Kidney (tissue), 13 donors: ENCODE measurements at regions not wholly inside any gene's neighbourhood (a gene's known extent, or its start where the extent isn't known, plus 50 kb on each side); places are given as distances from the start of the nearest gene placed in this dataset.

Experiments
- DNase-seq, 5 donors: peaks; one replicate each; pipeline ENCODE4 v3.0.0-alpha.2; 2013 to 2020
- FAIRE-seq: peaks from 2 replicates; lab custom pipeline; 2012; peaks lifted over from hg19 to GRCh38; lab: Jason Lieb, UNC
- H3K27ac ChIP-seq, 2 donors: one replicate each; pipeline ENCODE4 v1.7.0; 2013; ENCODE audit warnings: low read depth in 2 of 2, low read length in 2 of 2, inconsistent platforms in 1 of 2
- H3K27me3 ChIP-seq: one replicate; pipeline ENCODE4 v1.7.1; 2013; ENCODE audit warnings: low read length, inconsistent platforms; ENCODE audit not compliant: control insufficient read depth, insufficient read depth
- H3K36me3 ChIP-seq, 3 donors: one replicate each; pipeline versions ENCODE4 v1.7.0 to v1.7.1; 2013; ENCODE audit warnings: low read length in 3 of 3, control low read depth in 1 of 3, inconsistent platforms in 1 of 3; ENCODE audit not compliant: insufficient read depth in 3 of 3, control insufficient read depth in 2 of 3
- H3K4me1 ChIP-seq, 3 donors: one replicate each; pipeline versions ENCODE4 v1.7.0 to v1.7.1; 2013; ENCODE audit warnings: low read length in 3 of 3, inconsistent platforms in 1 of 3, low read depth in 1 of 3; ENCODE audit not compliant: control insufficient read depth in 2 of 3, insufficient read depth in 2 of 3
- H3K4me3 ChIP-seq, 3 donors: one replicate each; pipeline versions ENCODE4 v1.7.0 to v1.8.1; 2013; ENCODE audit warnings: low read length in 3 of 3, control low read depth in 1 of 3, inconsistent platforms in 1 of 3
- H3K9ac ChIP-seq, 3 donors: one replicate each; pipeline versions ENCODE4 v1.7.0 to v1.7.1; 2013; ENCODE audit warnings: low read length in 3 of 3, control low read depth in 1 of 3, inconsistent platforms in 1 of 3
- H3K9me3 ChIP-seq, 3 donors: one replicate each; pipeline versions ENCODE4 v1.7.0 to v1.7.1; 2013; ENCODE audit warnings: low read length in 3 of 3, control low read depth in 1 of 3, inconsistent platforms in 1 of 3; ENCODE audit not compliant: control insufficient read depth in 2 of 3, insufficient read depth in 1 of 3
- intact Hi-C: fragments of 100-400 bp; cut with DNase I; formaldehyde crosslinking; loops from one replicate; pipeline ENCODE4 v1.11.1; 2022
- TF ChIP-seq, protein P1 (sequence below): IDR thresholded peaks from 3 replicates; pipeline ENCODE4 v1.5.1; 2012; ENCODE audit warnings: mild to moderate bottlenecking, moderate library complexity, borderline replicate concordance; ENCODE audit not compliant: insufficient read depth; ENCODE audit errors: extremely low read depth
- donor health status: control.
- donor health status: control.
- donor health status: control.
- donor health status: control.
- donor health status: control.
- donor health status: DM: yes; HTN: yes; CAD: no.
- donor health status: Normal renal cell carcinoma (clear cell type).

DNA sequence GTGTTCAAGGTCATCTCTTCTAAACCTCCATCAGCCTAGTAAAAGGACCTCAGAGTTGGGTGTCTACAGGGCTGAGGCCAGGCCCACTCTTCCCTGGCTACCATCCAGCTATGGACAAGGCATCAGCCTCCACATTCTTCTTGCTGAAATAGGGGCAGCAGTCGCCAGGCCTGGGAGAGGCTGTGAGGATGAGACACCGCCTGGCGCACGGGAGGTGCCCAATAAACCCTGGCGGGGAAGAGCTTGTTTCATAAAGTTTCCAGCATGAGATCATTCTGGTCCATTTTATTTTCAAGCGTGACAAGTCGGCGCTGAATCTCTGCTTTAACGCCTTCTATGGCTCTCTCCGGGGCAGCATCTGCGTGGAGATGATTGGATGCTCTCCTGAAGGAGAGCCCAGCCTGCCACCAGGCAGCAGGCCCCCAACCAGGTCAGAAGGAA, 153.4 kb downstream of the OLFM1 start:
- no peaks in the 10 kb centered on the region for H3K27me3 ChIP-seq
- H3K4me3 ChIP-seq, result no peak overlapping the region
- no peaks in the 10 kb centered on the region for H3K9me3 ChIP-seq
- TF ChIP-seq, protein P1, sequence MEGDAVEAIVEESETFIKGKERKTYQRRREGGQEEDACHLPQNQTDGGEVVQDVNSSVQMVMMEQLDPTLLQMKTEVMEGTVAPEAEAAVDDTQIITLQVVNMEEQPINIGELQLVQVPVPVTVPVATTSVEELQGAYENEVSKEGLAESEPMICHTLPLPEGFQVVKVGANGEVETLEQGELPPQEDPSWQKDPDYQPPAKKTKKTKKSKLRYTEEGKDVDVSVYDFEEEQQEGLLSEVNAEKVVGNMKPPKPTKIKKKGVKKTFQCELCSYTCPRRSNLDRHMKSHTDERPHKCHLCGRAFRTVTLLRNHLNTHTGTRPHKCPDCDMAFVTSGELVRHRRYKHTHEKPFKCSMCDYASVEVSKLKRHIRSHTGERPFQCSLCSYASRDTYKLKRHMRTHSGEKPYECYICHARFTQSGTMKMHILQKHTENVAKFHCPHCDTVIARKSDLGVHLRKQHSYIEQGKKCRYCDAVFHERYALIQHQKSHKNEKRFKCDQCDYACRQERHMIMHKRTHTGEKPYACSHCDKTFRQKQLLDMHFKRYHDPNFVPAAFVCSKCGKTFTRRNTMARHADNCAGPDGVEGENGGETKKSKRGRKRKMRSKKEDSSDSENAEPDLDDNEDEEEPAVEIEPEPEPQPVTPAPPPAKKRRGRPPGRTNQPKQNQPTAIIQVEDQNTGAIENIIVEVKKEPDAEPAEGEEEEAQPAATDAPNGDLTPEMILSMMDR, result no peak
- intact Hi-C loops, result no loop called here
- H3K4me1 ChIP-seq, result no peaks in the 10 kb centered on the region
- FAIRE-seq (no peak), DNase-seq (peak in 1 of 5 donors; percentile 41)
- no peaks in the 10 kb centered on the region for H3K36me3 ChIP-seq
- H3K27ac ChIP-seq, result no peak overlapping the region
- H3K9ac ChIP-seq, result no peak overlapping the region

DNA sequence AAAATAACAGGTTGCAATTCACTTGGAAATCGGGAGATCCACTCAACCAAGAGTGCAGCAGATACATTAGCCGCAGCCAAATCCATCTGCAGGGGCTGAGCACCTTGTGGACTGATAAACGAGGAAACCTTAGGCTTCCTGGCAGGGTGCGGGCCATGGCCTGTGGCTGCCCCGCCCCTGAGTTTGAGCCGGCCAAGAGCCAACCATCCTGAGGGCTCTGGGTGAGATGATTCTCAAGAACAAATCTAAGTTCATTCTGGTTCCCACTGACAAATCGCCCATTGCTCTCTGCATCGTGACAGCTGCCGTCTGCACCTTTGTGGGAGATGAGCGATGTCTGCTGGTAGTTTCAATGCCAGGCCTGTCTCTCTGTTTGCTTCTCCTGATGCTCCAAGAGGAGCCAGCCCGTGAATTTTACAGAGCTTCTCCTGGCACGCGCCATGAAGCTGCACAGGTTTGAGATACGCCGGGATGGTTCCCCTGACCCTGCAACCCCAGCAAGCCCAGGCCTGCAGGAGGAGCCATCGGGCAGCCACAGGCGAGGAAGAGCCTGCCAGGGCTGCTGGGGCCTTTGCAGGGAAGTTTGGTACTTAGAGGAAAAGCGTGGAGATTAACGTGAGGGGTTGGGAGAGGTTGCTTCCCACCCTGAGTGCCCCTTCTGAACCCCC, 154.0 kb downstream of the OLFM1 start:
- H3K4me3 ChIP-seq, result no peak overlapping the region
- H3K9ac ChIP-seq, result no peak overlapping the region
- TF ChIP-seq, protein P1, result no peak
- no peak overlapping the region for H3K27ac ChIP-seq
- no peaks in the 10 kb centered on the region for H3K27me3 ChIP-seq
- no peaks in the 10 kb centered on the region for H3K4me1 ChIP-seq
- FAIRE-seq, result no peak
- no peaks in the 10 kb centered on the region for H3K9me3 ChIP-seq
- H3K36me3 ChIP-seq, result no peaks in the 10 kb centered on the region
- intact Hi-C loops, result no loop called here
- peak in 1 of 5 donors; percentile 41 for DNase-seq

GRCh38 chr9:135242049-135242396, 154.6 kb downstream of the OLFM1 start:
- FAIRE-seq (no peak), DNase-seq (peak in 1 of 5 donors; percentile 54)
- Histone ChIP-seq H3K27me3 (no peaks in the 10 kb centered on the region), H3K4me1 (no peaks in the 10 kb centered on the region), H3K4me3 (no peak overlapping the region), H3K36me3 (no peaks in the 10 kb centered on the region), H3K27ac (no peak overlapping the region), H3K9me3 (no peaks in the 10 kb centered on the region), H3K9ac (no peak overlapping the region)
- intact Hi-C loops, result no loop called here
- TF ChIP-seq, protein P1, result no peak

DNA sequence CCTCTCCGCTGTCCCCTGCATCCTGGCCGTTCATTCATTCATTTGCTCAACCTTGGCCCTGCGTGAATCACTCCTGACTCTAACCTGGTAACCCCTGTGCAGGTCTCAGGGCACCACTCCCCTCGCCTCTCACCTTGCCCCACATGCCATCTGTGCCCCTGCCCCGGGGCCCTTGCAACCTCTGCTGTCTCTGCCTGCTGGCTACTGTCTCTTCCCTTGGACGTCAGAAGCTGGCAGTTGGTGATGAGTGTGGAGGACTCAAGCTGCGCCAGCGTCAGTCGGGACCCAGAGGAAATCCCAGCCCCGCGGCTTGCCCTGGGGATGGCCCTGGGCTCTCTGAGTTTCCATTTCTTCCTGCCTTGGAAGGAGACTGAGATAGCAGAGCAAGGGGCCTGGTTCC, 154.9 kb downstream of the OLFM1 start:
- Histone ChIP-seq H3K27me3 (no peaks in the 10 kb centered on the region), H3K9me3 (no peaks in the 10 kb centered on the region), H3K36me3 (no peaks in the 10 kb centered on the region), H3K9ac (no peak overlapping the region), H3K4me3 (no peak overlapping the region), H3K4me1 (no peaks in the 10 kb centered on the region), H3K27ac (no peak overlapping the region)
- FAIRE-seq (no peak), DNase-seq (peak in 1 of 5 donors; percentile 41)
- TF ChIP-seq, protein P1, result no peak
- intact Hi-C loops, result no loop called here
